GM12874 (cell line): ENCODE measurements at regions not wholly inside any gene's neighbourhood (a gene's known extent, or its start where the extent isn't known, plus 50 kb on each side); places are given as distances from the start of the nearest gene placed in this dataset.

Experiments
- TF ChIP-seq, protein P1 (sequence below): IDR thresholded peaks from 2 replicates; pipeline ENCODE4 v1.5.1; 2011; ENCODE audit warnings: low read depth, mild to moderate bottlenecking, control low read depth, low read length, moderate library complexity; ENCODE audit not compliant: insufficient read depth

DNA sequence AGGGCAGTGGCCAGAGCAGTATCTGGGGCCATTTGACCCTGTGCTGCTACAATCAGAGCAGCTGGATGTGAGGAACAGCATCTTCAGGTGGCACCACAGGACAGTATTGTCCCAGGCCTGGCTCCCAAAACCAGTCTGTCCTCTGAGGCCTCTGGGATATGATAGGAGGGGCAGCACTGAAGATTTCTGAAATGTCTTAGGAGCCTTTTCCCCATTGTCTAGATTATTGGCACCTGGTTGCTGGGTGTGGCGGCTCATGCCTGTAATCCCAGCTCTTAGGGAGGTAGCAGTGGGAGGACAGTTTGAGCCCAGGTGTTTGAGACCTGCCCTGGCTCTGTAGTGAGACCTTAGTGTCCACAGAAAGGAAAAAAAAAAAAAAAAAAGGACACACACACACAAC, 137.6 kb upstream of the FOXN2 start:
- TF ChIP-seq, protein P1, sequence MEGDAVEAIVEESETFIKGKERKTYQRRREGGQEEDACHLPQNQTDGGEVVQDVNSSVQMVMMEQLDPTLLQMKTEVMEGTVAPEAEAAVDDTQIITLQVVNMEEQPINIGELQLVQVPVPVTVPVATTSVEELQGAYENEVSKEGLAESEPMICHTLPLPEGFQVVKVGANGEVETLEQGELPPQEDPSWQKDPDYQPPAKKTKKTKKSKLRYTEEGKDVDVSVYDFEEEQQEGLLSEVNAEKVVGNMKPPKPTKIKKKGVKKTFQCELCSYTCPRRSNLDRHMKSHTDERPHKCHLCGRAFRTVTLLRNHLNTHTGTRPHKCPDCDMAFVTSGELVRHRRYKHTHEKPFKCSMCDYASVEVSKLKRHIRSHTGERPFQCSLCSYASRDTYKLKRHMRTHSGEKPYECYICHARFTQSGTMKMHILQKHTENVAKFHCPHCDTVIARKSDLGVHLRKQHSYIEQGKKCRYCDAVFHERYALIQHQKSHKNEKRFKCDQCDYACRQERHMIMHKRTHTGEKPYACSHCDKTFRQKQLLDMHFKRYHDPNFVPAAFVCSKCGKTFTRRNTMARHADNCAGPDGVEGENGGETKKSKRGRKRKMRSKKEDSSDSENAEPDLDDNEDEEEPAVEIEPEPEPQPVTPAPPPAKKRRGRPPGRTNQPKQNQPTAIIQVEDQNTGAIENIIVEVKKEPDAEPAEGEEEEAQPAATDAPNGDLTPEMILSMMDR: no peak

DNA sequence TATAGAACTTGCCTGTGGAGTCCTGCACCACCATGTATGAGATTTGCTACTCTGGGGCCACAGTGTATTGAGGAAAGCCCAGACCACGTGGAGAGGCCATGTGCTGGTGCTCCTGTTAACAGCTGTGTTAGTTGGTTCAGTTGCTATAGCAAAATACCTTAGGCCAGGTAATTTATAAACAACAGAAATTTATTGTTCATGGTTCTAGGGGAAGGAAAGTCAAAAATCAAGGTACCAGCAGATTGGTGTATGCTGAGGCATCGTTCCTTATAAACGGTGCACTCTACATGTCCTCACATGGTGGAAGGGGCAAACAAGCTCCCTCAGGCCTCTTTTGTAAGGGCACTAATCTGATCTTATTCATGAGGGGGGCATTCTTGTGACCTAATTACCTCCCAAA, 135.9 kb upstream of the FOXN2 start:
- TF ChIP-seq, protein P1: no peak

DNA sequence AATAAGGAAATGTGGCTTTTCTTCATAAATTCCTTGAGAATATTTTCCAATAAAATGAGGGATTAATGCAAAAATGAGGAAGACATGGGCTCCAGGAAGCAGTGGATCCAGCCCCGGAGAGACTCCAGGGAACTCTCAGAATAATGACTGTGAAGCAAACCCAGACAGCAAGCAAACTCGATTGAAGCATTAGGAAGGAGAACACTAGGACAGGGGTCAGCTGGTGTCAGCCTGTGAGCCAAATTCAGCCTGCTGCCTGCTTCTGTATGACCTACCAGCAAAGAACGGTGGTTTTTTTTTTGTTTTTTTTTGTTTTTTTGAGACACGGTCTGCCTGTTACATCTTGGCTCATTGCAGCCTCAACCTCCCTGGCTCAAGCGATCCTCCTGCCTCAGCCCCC, 133.9 kb upstream of the FOXN2 start:
- TF ChIP-seq, protein P1: no peak

DNA sequence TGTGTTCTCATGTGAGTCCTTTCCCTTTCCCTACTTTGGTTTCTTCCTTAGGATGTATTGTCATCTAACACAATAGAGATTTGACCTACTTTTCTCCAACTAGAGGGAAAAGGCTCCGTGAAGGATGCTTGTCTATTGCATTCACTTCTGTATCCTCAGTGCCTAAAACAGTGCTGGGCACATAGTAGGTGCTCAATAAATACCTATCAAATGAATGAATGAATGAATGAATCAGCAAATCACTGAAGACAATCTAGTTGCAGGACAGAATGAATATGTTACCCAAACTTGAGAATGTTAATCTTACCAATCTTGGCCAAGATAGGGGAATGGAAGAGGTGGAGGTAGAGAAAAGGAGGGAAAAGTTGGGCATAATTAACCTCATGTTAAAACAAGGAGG, 131.2 kb upstream of the FOXN2 start:
- TF ChIP-seq, protein P1: no peak

DNA sequence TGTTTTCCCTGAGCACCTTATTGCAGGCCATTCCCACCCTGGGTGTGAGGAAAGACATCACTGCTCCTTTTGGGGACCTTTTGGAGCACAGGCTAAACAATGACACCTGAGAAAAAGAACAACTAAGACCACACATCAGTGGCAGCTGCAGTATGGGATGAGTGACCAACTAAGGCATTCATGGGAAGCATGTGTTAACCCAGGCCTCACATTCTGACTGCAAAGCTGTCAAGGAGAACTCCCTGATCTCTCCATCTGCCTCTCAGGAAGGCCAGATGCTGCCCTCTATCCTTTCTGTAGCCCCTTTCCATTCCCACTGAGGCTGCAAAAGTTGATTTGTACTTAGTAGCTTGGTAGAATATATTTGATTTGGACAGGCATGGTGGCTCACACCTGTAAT, 130.5 kb upstream of the FOXN2 start:
- TF ChIP-seq, protein P1: no peak

DNA sequence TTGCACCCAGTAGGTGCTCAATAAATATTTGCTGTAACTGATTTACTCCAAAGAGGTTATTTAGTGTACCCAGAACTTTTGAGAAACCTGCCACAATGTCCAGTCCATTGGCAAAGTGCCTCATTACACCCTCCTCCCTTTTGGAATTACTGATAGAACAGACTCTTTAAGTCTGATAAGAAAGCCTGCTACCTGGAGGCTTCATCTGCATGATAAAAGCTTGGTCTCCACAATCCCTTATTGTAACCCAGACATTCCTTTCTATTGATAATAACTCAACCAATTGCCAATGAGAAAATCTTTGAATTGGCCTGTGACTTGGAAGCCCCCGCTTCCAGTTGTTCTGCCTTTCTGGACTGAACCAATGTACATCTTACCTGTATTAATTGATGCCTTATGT, 127.0 kb upstream of the FOXN2 start:
- TF ChIP-seq, protein P1: no peak

DNA sequence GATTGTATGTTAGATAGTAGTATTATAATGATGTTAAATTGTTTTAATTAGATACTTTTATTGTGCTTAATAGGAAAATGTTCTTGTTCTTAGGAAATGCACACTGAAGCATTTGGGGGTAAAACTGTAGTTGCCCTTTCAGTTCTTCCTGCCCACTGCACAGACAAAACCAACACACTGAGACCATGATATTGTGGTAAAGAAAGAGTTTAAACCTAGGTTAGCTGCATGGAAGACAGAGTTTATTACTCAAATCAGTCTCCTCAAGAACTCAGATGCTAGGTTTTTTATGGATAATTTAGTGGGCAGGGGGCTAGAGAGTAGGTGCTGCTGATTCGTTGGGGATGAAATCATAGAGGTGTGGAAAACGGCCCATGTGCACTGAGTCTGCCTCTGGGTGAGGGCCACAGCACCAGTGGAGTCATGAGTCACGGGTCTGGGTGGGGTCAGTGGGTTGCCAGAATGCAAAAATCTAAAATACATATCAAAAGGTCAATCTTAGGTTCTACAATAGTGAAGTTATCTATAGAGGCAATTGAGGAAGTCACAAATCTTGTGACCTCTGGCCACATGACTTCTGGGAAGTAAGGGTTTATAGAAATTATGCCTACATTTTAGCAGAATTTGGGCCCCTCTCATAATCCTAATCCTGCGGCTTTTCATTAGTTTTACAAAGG, 124.8 kb upstream of the FOXN2 start:
- TF ChIP-seq, protein P1: no peak
